CD4-positive, alpha-beta T cell (primary cell): ENCODE measurements at regions not wholly inside any gene's neighbourhood (a gene's known extent, or its start where the extent isn't known, plus 50 kb on each side); places are given as distances from the start of the nearest gene placed in this dataset.

Experiments used
- ATAC-seq: fragments of 200-7000 bp; cut with Tn5 transposase; one replicate; pipeline ENCODE4 v1.10.0; 2022; ENCODE audit warnings: mild to moderate bottlenecking; ENCODE audit not compliant: poor library complexity
- CTCF ChIA-PET: fragments of 350-600 bp; sonication (Branson Sonifier 250); formaldehyde crosslinking; loops from one replicate; lab custom pipeline; 2021; ENCODE audit warnings: antibody characterized with exemption, inconsistent platforms; lab: Charles Lee
- POLR2A ChIA-PET: fragments of 350-600 bp; sonication (Branson Sonifier 250); formaldehyde crosslinking; loops from one replicate; lab custom pipeline; 2021; ENCODE audit warnings: antibody characterized with exemption, inconsistent platforms; lab: Charles Lee
- DNase-seq, 14 experiments: peaks; one replicate each; pipeline ENCODE4 v3.0.0-alpha.2; 2013 to 2020; ENCODE audit warnings: mixed read lengths in 2 of 14
- H3K27ac ChIP-seq, 2 donors: one replicate each; pipeline versions ENCODE4 v1.5.1 to v1.7.0; 2013; ENCODE audit warnings: low read length in 2 of 2, low read depth in 1 of 2, mild to moderate bottlenecking in 1 of 2
- H3K27me3 ChIP-seq, 2 experiments: 1 replicate in 1 of 2; 2 replicates in 1 of 2; pipeline versions ENCODE4 v1.6.1 to v1.7.0; 2013; ENCODE audit warnings: low read length in 2 of 2, control low read depth in 1 of 2, mild to moderate bottlenecking in 1 of 2, moderate library complexity in 1 of 2; ENCODE audit not compliant: insufficient read depth in 2 of 2, control insufficient read depth in 1 of 2
- H3K36me3 ChIP-seq: one replicate; pipeline ENCODE4 v1.6.1; 2013; ENCODE audit warnings: low read length, control low read depth; ENCODE audit not compliant: insufficient read depth
- H3K4me1 ChIP-seq: one replicate; pipeline ENCODE4 v1.6.1; 2013; ENCODE audit warnings: low read length, control low read depth; ENCODE audit not compliant: insufficient read depth
- H3K4me3 ChIP-seq: one replicate; pipeline ENCODE4 v1.5.1; 2013; ENCODE audit warnings: mild to moderate bottlenecking, low read length, moderate library complexity
- H3K9me3 ChIP-seq, 2 experiments: 1 replicate in 1 of 2; 2 replicates in 1 of 2; pipeline versions ENCODE4 v1.6.1 to v1.7.0; 2013; ENCODE audit warnings: low read length in 2 of 2, mild to moderate bottlenecking in 2 of 2, control low read depth in 1 of 2, moderate library complexity in 1 of 2; ENCODE audit not compliant: control insufficient read depth in 1 of 2, insufficient read depth in 1 of 2
- H3K27ac Mint-ChIP-seq: one replicate; pipeline ENCODE4 v1.8.0; 2020; ENCODE audit warnings: mixed read lengths
- H3K27me3 Mint-ChIP-seq: one replicate; pipeline ENCODE4 v1.8.0; 2021; ENCODE audit warnings: mixed read lengths
- H3K36me3 Mint-ChIP-seq: one replicate; pipeline ENCODE4 v1.8.0; 2021; ENCODE audit warnings: low read depth, mixed read lengths
- H3K4me1 Mint-ChIP-seq: one replicate; pipeline ENCODE4 v1.8.0; 2021; ENCODE audit warnings: low read depth, mixed read lengths
- H3K4me3 Mint-ChIP-seq: one replicate; pipeline ENCODE4 v1.8.0; 2020; ENCODE audit warnings: mild to moderate bottlenecking, mixed read lengths
- H3K9me3 Mint-ChIP-seq: one replicate; pipeline ENCODE4 v1.8.0; 2020; ENCODE audit warnings: mixed read lengths
- intact Hi-C, 2 experiments: fragments of 100-400 bp; cut with DNase I in 1 of 2; cut with micrococcal nuclease in 1 of 2; formaldehyde crosslinking; loops; one replicate each; pipeline versions ENCODE4 v1.15.1 to v1.9.0; 2023 to 2025; cut with DNase I, micrococcal nuclease
- TF ChIP-seq, protein P1 (sequence below): fragments of 200-600 bp; IDR thresholded peaks from one replicate; pipeline ENCODE4 v1.8.0; 2022; ENCODE audit warnings: antibody characterized with exemption, mild to moderate bottlenecking

- H3K4me1 ChIP-seq, result no peaks in the 10 kb centered on the region
- ATAC-seq (no peak), DNase-seq (no peak)
- ChIA-PET CTCF (no interaction called here), POLR2A (no interaction called here)
- Mint-ChIP-seq H3K9me3 (peaks cover 6% of the 10 kb centered on the region), H3K4me3 (no peak overlapping the region), H3K4me1 (no peaks in the 10 kb centered on the region), H3K27me3 (no peaks in the 10 kb centered on the region), H3K27ac (no peak overlapping the region), H3K36me3 (no peaks in the 10 kb centered on the region)
- no peak overlapping the region for H3K4me3 ChIP-seq
- H3K27me3 ChIP-seq, result no peaks in the 10 kb centered on the region
- H3K27ac ChIP-seq, result no peak overlapping the region
- TF ChIP-seq, protein P1, sequence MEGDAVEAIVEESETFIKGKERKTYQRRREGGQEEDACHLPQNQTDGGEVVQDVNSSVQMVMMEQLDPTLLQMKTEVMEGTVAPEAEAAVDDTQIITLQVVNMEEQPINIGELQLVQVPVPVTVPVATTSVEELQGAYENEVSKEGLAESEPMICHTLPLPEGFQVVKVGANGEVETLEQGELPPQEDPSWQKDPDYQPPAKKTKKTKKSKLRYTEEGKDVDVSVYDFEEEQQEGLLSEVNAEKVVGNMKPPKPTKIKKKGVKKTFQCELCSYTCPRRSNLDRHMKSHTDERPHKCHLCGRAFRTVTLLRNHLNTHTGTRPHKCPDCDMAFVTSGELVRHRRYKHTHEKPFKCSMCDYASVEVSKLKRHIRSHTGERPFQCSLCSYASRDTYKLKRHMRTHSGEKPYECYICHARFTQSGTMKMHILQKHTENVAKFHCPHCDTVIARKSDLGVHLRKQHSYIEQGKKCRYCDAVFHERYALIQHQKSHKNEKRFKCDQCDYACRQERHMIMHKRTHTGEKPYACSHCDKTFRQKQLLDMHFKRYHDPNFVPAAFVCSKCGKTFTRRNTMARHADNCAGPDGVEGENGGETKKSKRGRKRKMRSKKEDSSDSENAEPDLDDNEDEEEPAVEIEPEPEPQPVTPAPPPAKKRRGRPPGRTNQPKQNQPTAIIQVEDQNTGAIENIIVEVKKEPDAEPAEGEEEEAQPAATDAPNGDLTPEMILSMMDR, result no peak
- no peaks in the 10 kb centered on the region for H3K9me3 ChIP-seq
- no peaks in the 10 kb centered on the region for H3K36me3 ChIP-seq
- intact Hi-C loops, result no loop called here
These were observed 73.0 kb upstream of the BMPER start for GRCh38 chr7:33832271-33832721.

- CTCF ChIA-PET, result no interaction called here
- H3K27me3 ChIP-seq, result no peaks in the 10 kb centered on the region
- H3K27me3 Mint-ChIP-seq, result no peaks in the 10 kb centered on the region
- no peaks in the 10 kb centered on the region for H3K36me3 Mint-ChIP-seq
- no peak overlapping the region for H3K4me3 ChIP-seq
- H3K4me3 Mint-ChIP-seq, result no peak overlapping the region
- intact Hi-C loops, result no loop called here
- no peaks in the 10 kb centered on the region for H3K9me3 ChIP-seq
- no peaks in the 10 kb centered on the region for H3K4me1 Mint-ChIP-seq
- ATAC-seq (no peak), DNase-seq (no peak)
- TF ChIP-seq, protein P1, result no peak
- peaks cover 6% of the 10 kb centered on the region for H3K9me3 Mint-ChIP-seq
- POLR2A ChIA-PET, result no interaction called here
- H3K36me3 ChIP-seq, result no peaks in the 10 kb centered on the region
- H3K27ac Mint-ChIP-seq, result no peak overlapping the region
- H3K27ac ChIP-seq, result no peak overlapping the region
- no peaks in the 10 kb centered on the region for H3K4me1 ChIP-seq
These were observed 68.5 kb upstream of the BMPER start for GRCh38 chr7:33836797-33837355.

- H3K4me1 Mint-ChIP-seq, result no peaks in the 10 kb centered on the region
- no peak overlapping the region for H3K4me3 Mint-ChIP-seq
- ChIA-PET CTCF (no interaction called here), POLR2A (no interaction called here)
- H3K27ac ChIP-seq, result no peak overlapping the region
- no peak for DNase-seq
- intact Hi-C loops, result no loop called here
- no peaks in the 10 kb centered on the region for H3K9me3 ChIP-seq
- H3K4me1 ChIP-seq, result no peaks in the 10 kb centered on the region
- ATAC-seq, result no peak
- H3K36me3 Mint-ChIP-seq, result no peaks in the 10 kb centered on the region
- H3K4me3 ChIP-seq, result no peak overlapping the region
- TF ChIP-seq, protein P1, result no peak
- no peaks in the 10 kb centered on the region for H3K27me3 Mint-ChIP-seq
- H3K27me3 ChIP-seq, result no peaks in the 10 kb centered on the region
- no peaks in the 10 kb centered on the region for H3K36me3 ChIP-seq
- H3K9me3 Mint-ChIP-seq, result peaks cover 6% of the 10 kb centered on the region
- H3K27ac Mint-ChIP-seq, result no peak overlapping the region
These were observed 67.9 kb upstream of the BMPER start for GRCh38 chr7:33837356-33837851.
